ENCODE measurements at regions not wholly inside any gene's neighbourhood (a gene's known extent, or its start where the extent isn't known, plus 50 kb on each side); places are given as distances from the start of the nearest gene placed in this dataset.

- TF ChIP-seq CTCF (IDR thresholded peaks at IDR 0.05; ENCODE audit: low read length) (no peak), EZH2 (IDR thresholded peaks at IDR 0.05; ENCODE audit: borderline replicate concordance, low read length) (no peak)
Measured at GRCh38 chr12:74468401-74468800, 69.2 kb upstream of the ATXN7L3B start.

Measured in OCI-LY1 (cell line).